ENCODE measurements at regions not wholly inside any gene's neighbourhood (a gene's known extent, or its start where the extent isn't known, plus 50 kb on each side); places are given as distances from the start of the nearest gene placed in this dataset.

DNA sequence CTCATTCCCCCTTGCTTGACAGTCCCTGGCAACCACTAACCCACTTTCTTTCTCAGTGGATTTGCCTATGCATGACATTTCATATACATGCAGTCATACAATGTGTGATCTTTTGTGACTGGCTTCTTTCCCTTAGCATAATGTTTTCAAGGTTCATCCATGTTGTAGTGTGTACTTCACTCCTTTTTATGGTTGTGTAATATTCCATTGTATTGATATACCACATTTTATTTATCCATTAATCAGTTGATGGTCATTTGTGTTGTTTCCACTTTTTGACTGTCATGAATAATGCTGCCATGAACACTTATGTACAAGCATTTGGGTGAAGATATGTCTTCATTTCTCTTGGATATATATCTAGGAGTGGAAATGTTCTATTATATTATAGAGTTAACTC lies 127.7 kb upstream of the GRIK3 start:
- TF ChIP-seq, protein P1, sequence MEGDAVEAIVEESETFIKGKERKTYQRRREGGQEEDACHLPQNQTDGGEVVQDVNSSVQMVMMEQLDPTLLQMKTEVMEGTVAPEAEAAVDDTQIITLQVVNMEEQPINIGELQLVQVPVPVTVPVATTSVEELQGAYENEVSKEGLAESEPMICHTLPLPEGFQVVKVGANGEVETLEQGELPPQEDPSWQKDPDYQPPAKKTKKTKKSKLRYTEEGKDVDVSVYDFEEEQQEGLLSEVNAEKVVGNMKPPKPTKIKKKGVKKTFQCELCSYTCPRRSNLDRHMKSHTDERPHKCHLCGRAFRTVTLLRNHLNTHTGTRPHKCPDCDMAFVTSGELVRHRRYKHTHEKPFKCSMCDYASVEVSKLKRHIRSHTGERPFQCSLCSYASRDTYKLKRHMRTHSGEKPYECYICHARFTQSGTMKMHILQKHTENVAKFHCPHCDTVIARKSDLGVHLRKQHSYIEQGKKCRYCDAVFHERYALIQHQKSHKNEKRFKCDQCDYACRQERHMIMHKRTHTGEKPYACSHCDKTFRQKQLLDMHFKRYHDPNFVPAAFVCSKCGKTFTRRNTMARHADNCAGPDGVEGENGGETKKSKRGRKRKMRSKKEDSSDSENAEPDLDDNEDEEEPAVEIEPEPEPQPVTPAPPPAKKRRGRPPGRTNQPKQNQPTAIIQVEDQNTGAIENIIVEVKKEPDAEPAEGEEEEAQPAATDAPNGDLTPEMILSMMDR (IDR thresholded peaks at IDR 0.05; ENCODE audit: control extremely low read depth, extremely low read depth, low read depth, missing control alignments): no peak
- CTCF ChIA-PET: no interaction called here
- POLR2A ChIA-PET: no interaction called here
- no peak for DNase-seq (ENCODE audit: extremely low spot score)

DNA sequence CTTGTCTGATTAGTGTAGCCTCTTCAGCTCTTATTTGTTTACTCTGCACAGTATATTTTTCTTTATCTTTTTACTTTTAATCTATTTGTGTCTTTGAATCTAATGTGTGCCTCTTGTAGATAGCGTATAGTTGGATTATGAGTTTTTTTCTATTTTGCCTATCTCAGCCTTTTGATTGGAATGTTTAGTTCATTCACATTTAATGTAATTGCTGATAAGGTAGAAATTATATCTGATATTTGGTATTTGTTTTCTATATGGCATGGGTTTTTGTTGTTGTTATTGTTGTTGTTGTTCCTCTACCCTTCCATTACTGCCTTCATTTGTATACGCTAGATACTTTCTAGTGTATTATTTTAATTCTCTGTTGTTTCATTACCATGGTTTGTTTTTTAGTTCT lies 131.7 kb upstream of the GRIK3 start:
- TF ChIP-seq, protein P1 (IDR thresholded peaks at IDR 0.05; ENCODE audit: control extremely low read depth, extremely low read depth, low read depth, missing control alignments): no peak
- ChIA-PET POLR2A (no interaction called here), CTCF (no interaction called here)
- no peak for DNase-seq (ENCODE audit: extremely low spot score)

DNA sequence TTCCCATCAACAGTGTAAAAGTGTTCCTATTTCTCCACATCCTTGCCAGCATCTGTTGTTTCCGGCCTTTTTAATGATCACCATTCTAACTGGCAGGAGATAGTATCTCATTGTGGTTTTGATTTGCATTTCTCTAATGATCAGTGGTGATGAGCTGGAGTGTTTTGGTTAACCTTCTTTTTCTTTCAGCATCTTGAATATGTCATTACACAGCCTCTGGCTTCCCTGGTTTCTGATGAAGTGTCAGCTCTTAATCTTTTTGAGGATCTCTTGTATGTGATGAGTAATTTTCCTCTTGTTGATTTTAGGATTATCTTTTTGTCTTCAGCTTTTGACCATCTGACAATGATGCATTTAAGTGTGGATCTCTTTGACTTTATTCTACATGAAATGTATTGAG lies 133.2 kb upstream of the GRIK3 start:
- CTCF ChIA-PET: no interaction called here
- DNase-seq (ENCODE audit: extremely low spot score): no peak
- TF ChIP-seq, protein P1 (IDR thresholded peaks at IDR 0.05; ENCODE audit: control extremely low read depth, extremely low read depth, low read depth, missing control alignments): no peak
- POLR2A ChIA-PET: no interaction called here

DNA sequence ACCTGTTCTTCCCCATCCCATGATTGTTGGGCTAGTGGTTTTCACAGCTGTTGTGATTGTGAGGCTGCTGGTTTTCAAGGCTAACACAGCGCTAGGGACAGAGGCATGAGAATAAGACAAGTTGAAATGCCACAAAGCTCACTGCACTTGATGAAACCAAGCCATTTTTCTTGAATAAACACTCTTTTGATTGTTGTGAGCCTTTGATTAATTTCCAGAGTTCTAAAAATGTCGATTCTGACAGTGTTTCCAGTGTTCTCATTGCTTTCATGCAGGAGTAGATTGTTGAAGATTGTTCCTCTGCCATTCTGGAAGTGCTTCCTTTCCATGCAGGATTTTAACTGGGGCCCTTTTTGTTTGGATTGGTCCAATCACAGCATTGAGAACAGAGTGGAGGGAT lies 134.9 kb upstream of the GRIK3 start:
- CTCF ChIA-PET: no interaction called here

DNA sequence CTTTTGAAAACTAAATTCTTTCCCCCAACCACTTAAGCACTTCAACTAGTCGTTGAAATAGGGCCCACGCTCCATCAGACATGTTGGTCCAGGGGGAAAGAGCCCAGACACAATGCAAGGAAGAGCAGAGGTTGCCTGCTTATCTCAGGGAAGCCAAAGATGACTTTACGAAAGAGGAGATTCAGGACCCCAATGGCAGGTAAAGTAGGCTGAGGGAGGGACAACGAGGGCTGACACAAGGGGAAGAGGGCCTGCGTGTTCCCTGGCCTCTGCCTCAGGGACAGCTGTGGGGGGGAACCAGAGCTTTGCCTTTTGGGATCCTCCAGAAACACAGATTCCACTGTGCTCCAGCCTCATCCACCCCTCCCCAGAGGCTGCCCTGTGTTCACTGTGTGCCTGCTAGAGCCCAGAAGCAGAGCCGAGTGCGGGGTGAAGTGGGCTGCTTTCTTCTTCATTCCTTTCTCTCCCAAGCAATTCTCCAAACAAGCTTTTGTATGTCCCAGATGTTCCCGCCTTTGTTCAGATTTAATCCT lies 135.5 kb upstream of the GRIK3 start:
- no peak for DNase-seq (ENCODE audit: extremely low spot score)
- TF ChIP-seq, protein P1 (IDR thresholded peaks at IDR 0.05; ENCODE audit: control extremely low read depth, extremely low read depth, low read depth, missing control alignments): no peak
- ChIA-PET POLR2A (no interaction called here), CTCF (interaction anchor here (1.7 kb wide), 1 partner anchor 12 kb away, joined by 7 read pairs; no protein-coding TSS in a partner anchor)

More for the DNA sequence above, 134.9 kb upstream of the GRIK3 start:
- no peak for DNase-seq (ENCODE audit: extremely low spot score)
- POLR2A ChIA-PET: no interaction called here
- TF ChIP-seq, protein P1 (IDR thresholded peaks at IDR 0.05; ENCODE audit: control extremely low read depth, extremely low read depth, low read depth, missing control alignments): no peak

DNA sequence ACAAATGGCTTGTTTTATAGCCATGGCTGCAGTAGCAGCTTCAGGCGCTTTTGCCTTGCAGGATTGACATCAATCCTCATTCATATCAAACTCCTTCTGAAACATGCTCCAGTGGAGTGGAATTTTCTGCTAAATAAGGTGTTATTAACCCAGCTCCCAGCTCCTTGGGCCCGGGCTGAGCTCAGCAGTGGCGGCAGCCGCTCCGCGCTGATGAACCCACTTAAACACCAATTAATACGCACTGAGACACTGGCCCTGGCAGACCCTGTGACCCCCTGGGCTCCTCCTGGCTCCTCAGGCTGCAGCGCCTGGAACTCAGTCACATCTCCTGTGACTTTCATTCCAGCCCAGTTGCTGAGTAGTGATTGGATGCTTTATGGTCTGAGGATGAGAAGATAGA lies 137.4 kb upstream of the GRIK3 start:
- CTCF ChIA-PET: no interaction called here
- TF ChIP-seq, protein P1 (IDR thresholded peaks at IDR 0.05; ENCODE audit: control extremely low read depth, extremely low read depth, low read depth, missing control alignments): no peak
- DNase-seq (ENCODE audit: extremely low spot score): no peak
- POLR2A ChIA-PET: no interaction called here

DNA sequence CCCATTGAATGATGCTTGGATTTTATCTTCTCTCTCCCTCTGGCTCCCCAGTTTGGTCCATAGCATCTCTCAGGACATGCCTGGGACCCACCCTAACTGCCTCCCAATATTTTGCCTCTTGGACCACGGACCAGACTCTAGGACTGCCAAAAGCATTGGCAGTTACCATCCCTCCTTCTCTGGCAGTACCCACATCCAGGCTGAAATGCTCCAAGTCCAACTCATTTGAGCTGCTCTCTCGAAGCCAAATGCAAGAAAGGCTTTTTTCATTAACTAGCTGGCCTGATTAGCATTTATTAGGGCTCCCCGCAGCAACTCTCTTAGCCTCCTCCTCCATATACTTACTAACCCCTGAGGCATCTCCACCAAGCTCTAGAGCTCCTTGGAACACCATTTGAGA lies 140.0 kb upstream of the GRIK3 start:
- ChIA-PET POLR2A (no interaction called here), CTCF (interaction anchor here (1.0 to 2.8 kb wide), 5 partner anchors 10 to 398 kb away, joined by 3 to 8 read pairs (median 3); no protein-coding TSS in a partner anchor)
- TF ChIP-seq, protein P1 (IDR thresholded peaks at IDR 0.05; ENCODE audit: control extremely low read depth, extremely low read depth, low read depth, missing control alignments): no peak
- no peak for DNase-seq (ENCODE audit: extremely low spot score)
